ENCODE measurements at regions not wholly inside any gene's neighbourhood (a gene's known extent, or its start where the extent isn't known, plus 50 kb on each side); places are given as distances from the start of the nearest gene placed in this dataset.

GRCh38 chr1:38334930-38335592 lies 288.5 kb upstream of the POU3F1 start:
- TF ChIP-seq CTCF (conservative IDR thresholded peaks at IDR 0.05) (no peak), EZH2 (IDR thresholded peaks at IDR 0.05; ENCODE audit: low read depth) (no peak)

Data from PC-9 (cell line).